ENCODE measurements at regions not wholly inside any gene's neighbourhood (a gene's known extent, or its start where the extent isn't known, plus 50 kb on each side); places are given as distances from the start of the nearest gene placed in this dataset.

GRCh38 chr2:160934263-160934662, 226.0 kb upstream of the TANK start:
- TF ChIP-seq, protein P1, sequence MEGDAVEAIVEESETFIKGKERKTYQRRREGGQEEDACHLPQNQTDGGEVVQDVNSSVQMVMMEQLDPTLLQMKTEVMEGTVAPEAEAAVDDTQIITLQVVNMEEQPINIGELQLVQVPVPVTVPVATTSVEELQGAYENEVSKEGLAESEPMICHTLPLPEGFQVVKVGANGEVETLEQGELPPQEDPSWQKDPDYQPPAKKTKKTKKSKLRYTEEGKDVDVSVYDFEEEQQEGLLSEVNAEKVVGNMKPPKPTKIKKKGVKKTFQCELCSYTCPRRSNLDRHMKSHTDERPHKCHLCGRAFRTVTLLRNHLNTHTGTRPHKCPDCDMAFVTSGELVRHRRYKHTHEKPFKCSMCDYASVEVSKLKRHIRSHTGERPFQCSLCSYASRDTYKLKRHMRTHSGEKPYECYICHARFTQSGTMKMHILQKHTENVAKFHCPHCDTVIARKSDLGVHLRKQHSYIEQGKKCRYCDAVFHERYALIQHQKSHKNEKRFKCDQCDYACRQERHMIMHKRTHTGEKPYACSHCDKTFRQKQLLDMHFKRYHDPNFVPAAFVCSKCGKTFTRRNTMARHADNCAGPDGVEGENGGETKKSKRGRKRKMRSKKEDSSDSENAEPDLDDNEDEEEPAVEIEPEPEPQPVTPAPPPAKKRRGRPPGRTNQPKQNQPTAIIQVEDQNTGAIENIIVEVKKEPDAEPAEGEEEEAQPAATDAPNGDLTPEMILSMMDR (IDR thresholded peaks at IDR 0.05), result no peak
- TF ChIP-seq EP300 (IDR thresholded peaks at IDR 0.05) (no peak), POLR2AphosphoS5 (IDR thresholded peaks at IDR 0.05) (no peak), POLR2A (IDR thresholded peaks at IDR 0.05) (no peak)
- Histone ChIP-seq H3K27me3 (no peaks in the 10 kb centered on the region), H3K36me3 (no peaks in the 10 kb centered on the region), H3K4me1 (no peaks in the 10 kb centered on the region), H3K27ac (no peak overlapping the region), H3K9me3 (no peaks in the 10 kb centered on the region), H3K4me3 (no peak overlapping the region)
- 89% methylated on average over 4 of the region's 4 CpGs for WGBS
- DNase-seq (ENCODE audit: low spot score in 2 of 2), result no peak

- DNase-seq (ENCODE audit: low spot score in 2 of 2), result no peak
- no peak overlapping the region for H3K4me3 ChIP-seq
- TF ChIP-seq, protein P1 (IDR thresholded peaks at IDR 0.05), result no peak
- no peak for TF ChIP-seq POLR2A (IDR thresholded peaks at IDR 0.05)
- no peak for TF ChIP-seq POLR2AphosphoS5 (IDR thresholded peaks at IDR 0.05)
- TF ChIP-seq EP300 (IDR thresholded peaks at IDR 0.05), result no peak
- no peaks in the 10 kb centered on the region for H3K4me1 ChIP-seq
- H3K9me3 ChIP-seq, result no peaks in the 10 kb centered on the region
- WGBS, result 83% methylated on average over 2 of the region's 2 CpGs
- H3K27me3 ChIP-seq, result no peaks in the 10 kb centered on the region
- no peak overlapping the region for H3K27ac ChIP-seq
- H3K36me3 ChIP-seq, result no peaks in the 10 kb centered on the region
Measured at GRCh38 chr2:160934991-160935390, 225.2 kb upstream of the TANK start.

DNA sequence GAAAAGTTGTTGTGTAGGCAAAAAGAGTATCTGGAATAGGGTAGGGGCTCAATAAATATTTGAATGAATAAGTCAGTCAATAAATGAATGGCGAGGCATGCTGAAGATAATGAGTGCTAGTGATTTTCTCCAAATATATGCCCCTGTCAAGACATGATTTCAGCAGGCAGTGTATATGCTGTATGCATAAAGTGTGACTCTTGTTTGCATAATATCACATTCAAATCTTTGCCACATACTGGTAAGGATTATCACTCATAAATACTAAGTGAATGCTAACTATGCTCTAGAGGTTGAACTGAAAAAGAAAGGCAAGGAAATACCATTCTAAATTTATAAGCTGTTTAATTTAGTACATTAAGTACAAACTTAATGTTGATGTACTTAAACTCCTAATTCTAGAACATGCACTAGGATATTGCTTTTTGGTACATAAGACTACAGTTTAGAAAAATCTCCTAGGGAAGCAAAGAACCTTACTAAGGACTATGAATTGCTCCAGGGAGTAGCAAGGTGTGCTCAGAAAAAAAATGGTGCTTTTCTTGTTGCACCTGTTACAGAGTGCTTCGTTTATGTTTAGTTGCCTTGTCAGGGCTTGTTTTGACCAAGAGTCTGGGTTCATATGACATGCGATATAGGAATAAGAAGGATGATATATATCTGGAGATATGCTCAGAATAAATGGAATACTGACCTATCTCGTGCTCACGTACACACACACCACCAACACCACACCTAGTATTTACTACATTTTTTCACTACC, 224.0 kb upstream of the TANK start:
- Histone ChIP-seq H3K4me1 (peaks cover 12% of the 10 kb centered on the region), H3K9me3 (no peaks in the 10 kb centered on the region), H3K4me3 (no peak overlapping the region), H3K27ac (no peak overlapping the region), H3K27me3 (no peaks in the 10 kb centered on the region), H3K36me3 (no peaks in the 10 kb centered on the region)
- WGBS, result 72% methylated on average over 5 of the region's 5 CpGs
- TF ChIP-seq POLR2A (IDR thresholded peaks at IDR 0.05) (no peak), EP300 (IDR thresholded peaks at IDR 0.05) (no peak), POLR2AphosphoS5 (IDR thresholded peaks at IDR 0.05) (no peak)
- TF ChIP-seq, protein P1 (IDR thresholded peaks at IDR 0.05), result no peak
- no peak for DNase-seq (ENCODE audit: low spot score in 2 of 2)

GRCh38 chr2:160940271-160940670, 220.0 kb upstream of the TANK start:
- Histone ChIP-seq H3K36me3 (no peaks in the 10 kb centered on the region), H3K27ac (no peak overlapping the region), H3K9me3 (no peaks in the 10 kb centered on the region), H3K4me1 (peaks cover 18% of the 10 kb centered on the region), H3K27me3 (no peaks in the 10 kb centered on the region), H3K4me3 (no peak overlapping the region)
- 81% methylated on average over 1 of the region's 1 CpG for WGBS
- no peak for DNase-seq (ENCODE audit: low spot score in 2 of 2)
- TF ChIP-seq POLR2A (IDR thresholded peaks at IDR 0.05) (no peak), EP300 (IDR thresholded peaks at IDR 0.05) (no peak), POLR2AphosphoS5 (IDR thresholded peaks at IDR 0.05) (no peak)
- TF ChIP-seq, protein P1 (IDR thresholded peaks at IDR 0.05), result no peak

DNA sequence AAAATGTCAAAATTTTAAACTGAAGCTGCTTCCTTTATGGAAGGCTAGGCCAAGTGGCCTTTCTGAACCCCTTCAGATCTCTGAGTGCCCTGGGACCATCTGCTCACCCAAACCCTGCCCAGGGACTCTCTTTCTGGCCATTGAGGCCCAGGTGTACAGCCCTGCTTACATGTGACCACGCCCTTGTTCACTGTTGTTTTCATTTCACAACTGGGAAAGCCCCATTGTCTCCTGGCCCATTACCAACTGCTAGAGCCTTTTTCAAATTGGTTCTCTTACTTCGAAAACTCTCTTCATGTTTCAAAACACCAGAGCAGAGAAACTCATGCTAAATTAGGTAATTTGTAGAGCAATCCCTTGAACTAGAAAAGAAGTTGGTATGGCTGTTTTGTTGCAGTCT, 219.5 kb upstream of the TANK start:
- H3K27ac ChIP-seq, result no peak overlapping the region

More for the DNA sequence above, 219.5 kb upstream of the TANK start:
- H3K9me3 ChIP-seq, result no peaks in the 10 kb centered on the region
- WGBS, result 23% methylated on average over 2 of the region's 2 CpGs
- H3K27me3 ChIP-seq, result no peaks in the 10 kb centered on the region
- peaks cover 18% of the 10 kb centered on the region for H3K4me1 ChIP-seq
- no peak overlapping the region for H3K4me3 ChIP-seq
- no peaks in the 10 kb centered on the region for H3K36me3 ChIP-seq
- TF ChIP-seq POLR2AphosphoS5 (IDR thresholded peaks at IDR 0.05) (no peak), POLR2A (IDR thresholded peaks at IDR 0.05) (no peak), EP300 (IDR thresholded peaks at IDR 0.05) (no peak)
- TF ChIP-seq, protein P1 (IDR thresholded peaks at IDR 0.05), result no peak
- DNase-seq (ENCODE audit: low spot score in 2 of 2), result no peak
